ENCODE measurements at regions not wholly inside any gene's neighbourhood (a gene's known extent, or its start where the extent isn't known, plus 50 kb on each side); places are given as distances from the start of the nearest gene placed in this dataset.

DNA sequence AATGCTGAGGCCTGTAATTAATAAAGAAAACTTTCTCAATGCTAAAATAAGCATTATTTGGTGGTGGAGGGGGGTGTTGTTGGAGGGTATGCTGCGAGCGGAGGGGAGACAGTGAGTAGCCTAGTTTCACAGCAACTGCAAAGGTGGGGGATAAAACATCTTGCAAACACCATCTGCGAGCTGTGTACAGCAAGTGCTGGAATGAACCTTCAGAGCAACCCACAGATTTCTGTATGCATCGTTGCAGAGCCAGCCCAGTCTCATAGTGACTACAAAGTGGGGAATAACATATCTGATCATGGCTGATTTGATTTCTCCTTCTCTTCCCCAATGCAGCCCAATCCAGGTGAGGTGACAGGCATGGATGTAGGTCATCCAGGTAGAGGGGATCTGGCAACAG is 80.7 kb upstream of the COG2 start:
- peaks cover 0 to 3% of the 10 kb centered on the region in 2 donors for H3K27me3 ChIP-seq (ENCODE audit: control insufficient read depth in 2 of 2, insufficient read depth in 2 of 2, low read length in 2 of 2)
- WGBS (ENCODE audit: insufficient coverage), result 90% methylated on average over 2 of the region's 4 CpGs
- H3K4me3 Mint-ChIP-seq, result no peak overlapping the region
- TF ChIP-seq, protein P1, sequence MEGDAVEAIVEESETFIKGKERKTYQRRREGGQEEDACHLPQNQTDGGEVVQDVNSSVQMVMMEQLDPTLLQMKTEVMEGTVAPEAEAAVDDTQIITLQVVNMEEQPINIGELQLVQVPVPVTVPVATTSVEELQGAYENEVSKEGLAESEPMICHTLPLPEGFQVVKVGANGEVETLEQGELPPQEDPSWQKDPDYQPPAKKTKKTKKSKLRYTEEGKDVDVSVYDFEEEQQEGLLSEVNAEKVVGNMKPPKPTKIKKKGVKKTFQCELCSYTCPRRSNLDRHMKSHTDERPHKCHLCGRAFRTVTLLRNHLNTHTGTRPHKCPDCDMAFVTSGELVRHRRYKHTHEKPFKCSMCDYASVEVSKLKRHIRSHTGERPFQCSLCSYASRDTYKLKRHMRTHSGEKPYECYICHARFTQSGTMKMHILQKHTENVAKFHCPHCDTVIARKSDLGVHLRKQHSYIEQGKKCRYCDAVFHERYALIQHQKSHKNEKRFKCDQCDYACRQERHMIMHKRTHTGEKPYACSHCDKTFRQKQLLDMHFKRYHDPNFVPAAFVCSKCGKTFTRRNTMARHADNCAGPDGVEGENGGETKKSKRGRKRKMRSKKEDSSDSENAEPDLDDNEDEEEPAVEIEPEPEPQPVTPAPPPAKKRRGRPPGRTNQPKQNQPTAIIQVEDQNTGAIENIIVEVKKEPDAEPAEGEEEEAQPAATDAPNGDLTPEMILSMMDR (IDR thresholded peaks at IDR 0.05), result no peak
- no peak overlapping the region for H2AFZ ChIP-seq (ENCODE audit: insufficient read depth, low read depth, low read length, poor library complexity, severe bottlenecking)
- no peaks in the 10 kb centered on the region for H3K36me3 ChIP-seq (replicated peaks in 1 of 2; ENCODE audit: control insufficient read depth in 1 of 2, insufficient read depth in 2 of 2, low read length in 2 of 2)
- H3K27me3 Mint-ChIP-seq (ENCODE audit: low read depth in 3 of 3), result peaks cover 7 to 14% (median 12%) of the 10 kb centered on the region in 3 donors
- H3K9ac ChIP-seq (ENCODE audit: insufficient read depth, low read length, poor library complexity, severe bottlenecking), result no peak overlapping the region
- peaks cover 10% of the 10 kb centered on the region in 2 donors for H3K4me1 ChIP-seq (ENCODE audit: control insufficient read depth in 1 of 2, insufficient read depth in 2 of 2, low read length in 2 of 2)
- intact Hi-C loops (cut with micrococcal nuclease), result no loop called here
- peaks cover 33% of the 10 kb centered on the region for H3K4me1 Mint-ChIP-seq
- no peaks in the 10 kb centered on the region for H3K79me2 ChIP-seq (ENCODE audit: insufficient read depth, low read length)
- peaks cover 0 to 8% (median 3%) of the 10 kb centered on the region in 7 donors for H3K9me3 Mint-ChIP-seq
- no peak overlapping the region for H3K27ac Mint-ChIP-seq
- H3K4me3 ChIP-seq (replicated peaks in 1 of 3; ENCODE audit: low read depth in 2 of 3, low read length in 3 of 3), result no peak overlapping the region
- no peak for DNase-seq
- no peak overlapping the region for H3K4me2 ChIP-seq (replicated peaks; ENCODE audit: extremely low read depth, low read length, poor library complexity, severe bottlenecking)
- no peaks in the 10 kb centered on the region for H3K36me3 Mint-ChIP-seq
- H4K20me1 ChIP-seq (ENCODE audit: insufficient read depth, low read length), result no peaks in the 10 kb centered on the region
- H3K9me3 ChIP-seq (replicated peaks in 1 of 2; ENCODE audit: control insufficient read depth in 1 of 2, insufficient read depth in 1 of 2, low read length in 2 of 2), result no peaks in the 10 kb centered on the region
- H3K27ac ChIP-seq (ENCODE audit: low read depth in 1 of 2, low read length in 2 of 2), result no peak overlapping the region

DNA sequence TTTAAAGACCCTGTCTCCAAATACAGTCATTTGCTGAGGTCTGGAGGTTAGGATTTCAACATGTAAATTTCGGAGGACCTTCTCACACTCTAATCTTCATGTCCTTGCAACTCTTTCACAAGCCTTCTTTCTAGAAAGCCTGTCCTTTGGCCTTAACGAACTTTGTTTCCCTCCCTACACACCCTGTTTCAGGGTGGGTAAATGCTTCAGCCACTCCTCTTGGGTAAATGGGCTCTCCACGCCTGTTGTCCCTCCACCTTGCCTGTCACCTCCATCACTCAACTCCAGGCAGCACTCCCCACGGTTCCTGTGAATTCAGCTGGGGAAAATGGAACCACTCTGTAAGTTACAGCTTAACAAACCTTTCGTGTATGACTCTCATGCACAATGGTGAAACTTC is 84.0 kb upstream of the COG2 start:
- H3K79me2 ChIP-seq (ENCODE audit: insufficient read depth, low read length), result no peaks in the 10 kb centered on the region
- no peak overlapping the region for H3K27ac ChIP-seq (ENCODE audit: low read depth in 1 of 2, low read length in 2 of 2)
- peaks cover 12 to 30% (median 22%) of the 10 kb centered on the region in 3 donors for H3K27me3 Mint-ChIP-seq (ENCODE audit: low read depth in 3 of 3)
- no peak overlapping the region for H3K9ac ChIP-seq (ENCODE audit: insufficient read depth, low read length, poor library complexity, severe bottlenecking)
- DNase-seq, result no peak
- no peaks in the 10 kb centered on the region for H3K9me3 ChIP-seq (replicated peaks in 1 of 2; ENCODE audit: control insufficient read depth in 1 of 2, insufficient read depth in 1 of 2, low read length in 2 of 2)
- H3K27me3 ChIP-seq (ENCODE audit: control insufficient read depth in 2 of 2, insufficient read depth in 2 of 2, low read length in 2 of 2), result peaks cover 9% of the 10 kb centered on the region in 2 donors
- 78% methylated on average over 4 of the region's 5 CpGs for WGBS (ENCODE audit: insufficient coverage)
- H3K27ac Mint-ChIP-seq, result no peak overlapping the region
- intact Hi-C loops (cut with micrococcal nuclease), result no loop called here
- peaks cover 8% of the 10 kb centered on the region for H3K4me1 Mint-ChIP-seq
- H3K4me1 ChIP-seq (ENCODE audit: control insufficient read depth in 1 of 2, insufficient read depth in 2 of 2, low read length in 2 of 2), result peaks cover 0 to 5% of the 10 kb centered on the region in 2 donors
- no peak overlapping the region for H3K4me3 Mint-ChIP-seq
- no peak overlapping the region for H3K4me3 ChIP-seq (replicated peaks in 1 of 3; ENCODE audit: low read depth in 2 of 3, low read length in 3 of 3)
- no peak overlapping the region for H2AFZ ChIP-seq (ENCODE audit: insufficient read depth, low read depth, low read length, poor library complexity, severe bottlenecking)
- H3K36me3 Mint-ChIP-seq, result no peaks in the 10 kb centered on the region
- H4K20me1 ChIP-seq (ENCODE audit: insufficient read depth, low read length), result no peaks in the 10 kb centered on the region
- peaks cover 0 to 5% (median 2%) of the 10 kb centered on the region in 7 donors for H3K9me3 Mint-ChIP-seq
- H3K36me3 ChIP-seq (replicated peaks in 1 of 2; ENCODE audit: control insufficient read depth in 1 of 2, insufficient read depth in 2 of 2, low read length in 2 of 2), result no peaks in the 10 kb centered on the region
- TF ChIP-seq, protein P1 (IDR thresholded peaks at IDR 0.05), result no peak
- H3K4me2 ChIP-seq (replicated peaks; ENCODE audit: extremely low read depth, low read length, poor library complexity, severe bottlenecking), result no peak overlapping the region
